ENCODE measurements at regions not wholly inside any gene's neighbourhood (a gene's known extent, or its start where the extent isn't known, plus 50 kb on each side); places are given as distances from the start of the nearest gene placed in this dataset.
A peak's percentile ranks its signal among the peaks of the same experiment; 100 is the strongest.

DNA sequence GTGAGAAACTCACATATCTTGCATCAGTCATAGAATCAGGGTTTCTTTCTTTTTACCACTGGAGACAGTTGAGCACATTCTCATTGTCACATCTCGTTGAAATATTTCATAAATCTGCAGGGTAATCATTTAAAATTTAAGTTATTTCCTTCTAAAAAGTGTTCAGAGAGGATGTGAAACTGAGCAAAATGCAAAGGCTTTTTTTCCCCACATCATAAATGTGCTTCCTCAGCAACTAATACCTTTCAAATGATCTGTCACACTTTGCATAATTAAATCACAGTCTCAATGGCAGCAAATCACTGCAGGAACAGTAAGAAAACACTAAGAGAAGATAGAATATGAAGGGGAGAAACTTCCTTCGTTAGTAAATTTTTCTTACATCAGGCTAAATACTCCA lies 187.5 kb downstream of the EVX1 start:
- no peak for DNase-seq (ENCODE audit: low spot score)
- Mint-ChIP-seq H3K27me3 (ENCODE audit: insufficient read depth, low read depth) (peaks cover 5% of the 10 kb centered on the region), H3K36me3 (no peaks in the 10 kb centered on the region), H3K27ac (no peak overlapping the region), H3K4me3 (no peak overlapping the region), H3K4me1 (peaks cover 3% of the 10 kb centered on the region), H3K9me3 (no peaks in the 10 kb centered on the region)
- Histone ChIP-seq H3K4me2 (no peak overlapping the region), H3K79me2 (ENCODE audit: low read depth) (no peaks in the 10 kb centered on the region), H3K9ac (no peak overlapping the region), H3K9me3 (ENCODE audit: low read depth) (no peaks in the 10 kb centered on the region), H4K20me1 (ENCODE audit: low read depth) (no peaks in the 10 kb centered on the region), H3K27me3 (no peaks in the 10 kb centered on the region), H3K4me1 (peaks cover 19% of the 10 kb centered on the region), H3F3A (ENCODE audit: low read depth) (peaks cover 14% of the 10 kb centered on the region), H2AFZ (replicated peaks) (no peak overlapping the region), H3K4me3 (no peak overlapping the region), H3K27ac (no peak overlapping the region), H3K36me3 (no peaks in the 10 kb centered on the region)
- TF ChIP-seq EZH2 (IDR thresholded peaks at IDR 0.05), result no peak
- TF ChIP-seq, protein P1, sequence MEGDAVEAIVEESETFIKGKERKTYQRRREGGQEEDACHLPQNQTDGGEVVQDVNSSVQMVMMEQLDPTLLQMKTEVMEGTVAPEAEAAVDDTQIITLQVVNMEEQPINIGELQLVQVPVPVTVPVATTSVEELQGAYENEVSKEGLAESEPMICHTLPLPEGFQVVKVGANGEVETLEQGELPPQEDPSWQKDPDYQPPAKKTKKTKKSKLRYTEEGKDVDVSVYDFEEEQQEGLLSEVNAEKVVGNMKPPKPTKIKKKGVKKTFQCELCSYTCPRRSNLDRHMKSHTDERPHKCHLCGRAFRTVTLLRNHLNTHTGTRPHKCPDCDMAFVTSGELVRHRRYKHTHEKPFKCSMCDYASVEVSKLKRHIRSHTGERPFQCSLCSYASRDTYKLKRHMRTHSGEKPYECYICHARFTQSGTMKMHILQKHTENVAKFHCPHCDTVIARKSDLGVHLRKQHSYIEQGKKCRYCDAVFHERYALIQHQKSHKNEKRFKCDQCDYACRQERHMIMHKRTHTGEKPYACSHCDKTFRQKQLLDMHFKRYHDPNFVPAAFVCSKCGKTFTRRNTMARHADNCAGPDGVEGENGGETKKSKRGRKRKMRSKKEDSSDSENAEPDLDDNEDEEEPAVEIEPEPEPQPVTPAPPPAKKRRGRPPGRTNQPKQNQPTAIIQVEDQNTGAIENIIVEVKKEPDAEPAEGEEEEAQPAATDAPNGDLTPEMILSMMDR (IDR thresholded peaks at IDR 0.05), result no peak
- TF ChIP-seq EZH2phosphoT487 (IDR thresholded peaks at IDR 0.05), result no peak

DNA sequence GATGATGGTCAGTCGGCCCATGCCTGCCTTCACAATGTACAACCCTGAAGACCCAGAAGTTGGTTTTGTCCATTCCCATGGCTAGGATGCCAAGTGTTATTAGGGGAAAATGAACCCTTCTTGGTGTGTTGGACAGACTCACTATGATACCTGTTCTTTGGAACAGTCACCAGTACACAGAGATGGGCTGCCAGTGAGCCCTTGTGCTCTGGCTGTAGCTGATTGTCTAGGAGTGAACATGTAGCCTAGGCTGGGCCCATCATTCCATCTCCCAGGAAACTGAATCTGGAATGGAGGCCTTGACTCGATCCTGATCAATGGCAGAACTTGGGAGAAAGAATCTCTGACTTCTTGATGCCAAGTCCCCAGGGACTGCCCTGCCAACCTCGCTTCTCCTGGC lies 188.9 kb downstream of the EVX1 start:
- no peak overlapping the region for H3K4me2 ChIP-seq
- no peak overlapping the region for H3K4me3 Mint-ChIP-seq
- no peaks in the 10 kb centered on the region for H3K36me3 ChIP-seq
- H3K4me1 ChIP-seq, result peaks cover 22% of the 10 kb centered on the region
- no peaks in the 10 kb centered on the region for H4K20me1 ChIP-seq (ENCODE audit: low read depth)
- no peak for TF ChIP-seq EZH2 (IDR thresholded peaks at IDR 0.05)
- TF ChIP-seq, protein P1 (IDR thresholded peaks at IDR 0.05), result no peak
- TF ChIP-seq EZH2phosphoT487 (IDR thresholded peaks at IDR 0.05), result no peak
- no peak for DNase-seq (ENCODE audit: low spot score)
- no peaks in the 10 kb centered on the region for H3K36me3 Mint-ChIP-seq
- no peak overlapping the region for H3K27ac ChIP-seq
- no peaks in the 10 kb centered on the region for H3K27me3 ChIP-seq
- H3K9me3 Mint-ChIP-seq, result no peaks in the 10 kb centered on the region
- no peak overlapping the region for H2AFZ ChIP-seq (replicated peaks)
- peaks cover 14% of the 10 kb centered on the region for H3F3A ChIP-seq (ENCODE audit: low read depth)
- no peak overlapping the region for H3K27ac Mint-ChIP-seq
- no peak overlapping the region for H3K4me3 ChIP-seq
- no peaks in the 10 kb centered on the region for H3K79me2 ChIP-seq (ENCODE audit: low read depth)
- no peaks in the 10 kb centered on the region for H3K9me3 ChIP-seq (ENCODE audit: low read depth)
- H3K27me3 Mint-ChIP-seq (ENCODE audit: insufficient read depth, low read depth), result peaks cover 5% of the 10 kb centered on the region
- peaks cover 3% of the 10 kb centered on the region for H3K4me1 Mint-ChIP-seq
- no peak overlapping the region for H3K9ac ChIP-seq

DNA sequence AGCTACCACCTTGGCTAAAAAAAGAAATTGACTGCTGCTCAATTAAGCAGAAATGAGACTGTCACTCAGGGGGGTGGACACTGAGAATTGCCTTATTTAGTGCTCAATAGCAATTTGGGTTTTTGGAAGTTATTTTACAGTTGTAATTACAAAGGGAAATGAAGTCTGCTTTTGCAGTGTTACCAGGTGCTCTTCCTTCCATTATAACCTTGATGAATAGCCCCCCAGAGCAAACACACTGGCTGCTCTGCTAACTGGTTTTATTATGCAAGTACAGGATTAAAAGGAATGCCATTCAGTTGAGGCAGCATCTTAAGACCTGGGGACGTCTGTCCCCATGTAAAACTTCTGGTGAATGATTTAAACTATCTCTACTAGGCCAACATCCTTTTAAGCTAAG lies 191.0 kb downstream of the EVX1 start:
- Histone ChIP-seq H3K9ac (no peak overlapping the region), H2AFZ (replicated peaks) (no peak overlapping the region), H3K4me1 (peaks cover 22% of the 10 kb centered on the region), H3K4me2 (peak overlapping the region; percentile 8), H3F3A (ENCODE audit: low read depth) (peaks cover 14% of the 10 kb centered on the region), H3K27ac (no peak overlapping the region), H3K27me3 (no peaks in the 10 kb centered on the region), H3K79me2 (ENCODE audit: low read depth) (no peaks in the 10 kb centered on the region), H3K4me3 (no peak overlapping the region), H3K36me3 (no peaks in the 10 kb centered on the region), H3K9me3 (ENCODE audit: low read depth) (no peaks in the 10 kb centered on the region), H4K20me1 (ENCODE audit: low read depth) (no peaks in the 10 kb centered on the region)
- Mint-ChIP-seq H3K4me3 (no peak overlapping the region), H3K27me3 (ENCODE audit: insufficient read depth, low read depth) (peaks cover 5% of the 10 kb centered on the region), H3K36me3 (no peaks in the 10 kb centered on the region), H3K27ac (no peak overlapping the region), H3K9me3 (no peaks in the 10 kb centered on the region), H3K4me1 (peaks cover 3% of the 10 kb centered on the region)
- TF ChIP-seq, protein P1 (IDR thresholded peaks at IDR 0.05), result no peak
- TF ChIP-seq EZH2phosphoT487 (IDR thresholded peaks at IDR 0.05) (no peak), EZH2 (IDR thresholded peaks at IDR 0.05) (no peak)
- DNase-seq (ENCODE audit: low spot score), result no peak

All from neural progenitor cell (in vitro differentiated cells).